Endothelial cell of umbilical vein (primary cell): ENCODE measurements at regions not wholly inside any gene's neighbourhood (a gene's known extent, or its start where the extent isn't known, plus 50 kb on each side); places are given as distances from the start of the nearest gene placed in this dataset.

ENCODE experiments used
- BruUV-seq: library from RNA; stranded (reverse); fragments of 400-500 nt; replicated peaks from 2 replicates; lab custom pipeline; 2021; lab: Mats Ljungman, UMichigan
- CTCF ChIA-PET: fragments of 300-600, 350-600 bp; sonication (Branson Sonifier 250); formaldehyde crosslinking; loops from one replicate; lab custom pipeline; 2021; ENCODE audit warnings: antibody characterized with exemption, inconsistent platforms; lab: Charles Lee
- POLR2A ChIA-PET: fragments of 300-600, 350-600 bp; sonication (Branson Sonifier 250); formaldehyde crosslinking; loops from one replicate; lab custom pipeline; 2021; ENCODE audit warnings: antibody characterized with exemption, inconsistent platforms; lab: Charles Lee
- DNase-seq: peaks from one replicate; pipeline ENCODE4 v3.0.0-alpha.2; 2011; ENCODE audit warnings: low read depth, low spot score
- FAIRE-seq: peaks from 2 replicates; lab custom pipeline; 2011; peaks lifted over from hg19 to GRCh38; lab: Jason Lieb, UNC
- H2AFZ ChIP-seq: 2 replicates; pipeline ENCODE4 v1.6.0; 2012; ENCODE audit warnings: low read depth, low read length, control low read depth, inconsistent platforms
- H3K27ac ChIP-seq: 2 replicates; pipeline ENCODE4 v1.5.1; 2011; ENCODE audit warnings: low read depth, mild to moderate bottlenecking, control low read depth, low read length, moderate library complexity; ENCODE audit not compliant: insufficient read depth
- H3K27me3 ChIP-seq, 2 experiments: 2 replicates each; pipeline versions ENCODE4 v1.6.0 to v1.6.1; 2011; ENCODE audit warnings: low read length in 2 of 2, mixed read lengths in 1 of 2; ENCODE audit not compliant: control insufficient read depth in 2 of 2, insufficient read depth in 2 of 2
- H3K36me3 ChIP-seq, 2 experiments: 2 replicates in 1 of 2; 3 replicates in 1 of 2; pipeline ENCODE4 v1.5.1; 2011; ENCODE audit warnings: low read length in 2 of 2, mild to moderate bottlenecking in 1 of 2, moderate library complexity in 1 of 2; ENCODE audit not compliant: control insufficient read depth in 2 of 2, insufficient read depth in 2 of 2; ENCODE audit errors: extremely low read depth in 1 of 2
- H3K4me1 ChIP-seq: 3 replicates; pipeline ENCODE4 v1.5.1; 2011; ENCODE audit warnings: mild to moderate bottlenecking, low read length; ENCODE audit not compliant: control insufficient read depth, insufficient read depth; ENCODE audit errors: extremely low read depth
- H3K4me2 ChIP-seq: 2 replicates; pipeline ENCODE4 v1.6.1; 2011; ENCODE audit warnings: low read length, control low read depth, mixed read lengths; ENCODE audit not compliant: insufficient read depth
- H3K4me3 ChIP-seq, 3 experiments: fragments of 200-600 bp in 1 of 3; sonication (generic), shearing (Covaris generic) in 1 of 3; replicated peaks in 1 of 3; 2 replicates each; pipeline ENCODE4 v1.5.1; 2011 to 2016; ENCODE audit warnings: control low read depth in 3 of 3, low read length in 3 of 3, mild to moderate bottlenecking in 2 of 3, inconsistent platforms in 1 of 3, low read depth in 1 of 3, moderate library complexity in 1 of 3; ENCODE audit not compliant: insufficient read depth in 1 of 3
- H3K79me2 ChIP-seq: 2 replicates; pipeline ENCODE4 v1.6.0; 2012; ENCODE audit warnings: low read length, inconsistent platforms; ENCODE audit not compliant: control insufficient read depth, insufficient read depth
- H3K9ac ChIP-seq: replicated peaks from 2 replicates; pipeline ENCODE3; 2011; ENCODE audit warnings: low read length, control low read depth; ENCODE audit not compliant: insufficient read depth; ENCODE audit errors: extremely low read depth
- H3K9me1 ChIP-seq: replicated peaks from 3 replicates; pipeline ENCODE4 v1.6.0; 2011; ENCODE audit warnings: mild to moderate bottlenecking, low read length; ENCODE audit not compliant: control insufficient read depth, insufficient read depth; ENCODE audit errors: extremely low read depth
- H3K9me3 ChIP-seq: replicated peaks from 2 replicates; pipeline ENCODE4 v1.5.1; 2012; ENCODE audit warnings: low read length, inconsistent platforms; ENCODE audit not compliant: control insufficient read depth, insufficient read depth
- H4K20me1 ChIP-seq: replicated peaks from 2 replicates; pipeline ENCODE3; 2011; ENCODE audit warnings: mild to moderate bottlenecking, low read length; ENCODE audit not compliant: control insufficient read depth, insufficient read depth; ENCODE audit errors: extremely low read depth
- EZH2 ChIP-seq: IDR thresholded peaks from 2 replicates; pipeline ENCODE4 v1.6.1; 2012; ENCODE audit warnings: borderline replicate concordance, low read depth, mild to moderate bottlenecking, moderate library complexity, low read length, inconsistent platforms; ENCODE audit not compliant: severe bottlenecking
- FOS ChIP-seq: IDR thresholded peaks from 2 replicates; pipeline ENCODE4 v1.6.1; 2011; ENCODE audit warnings: mild to moderate bottlenecking, low read length, moderate library complexity, borderline replicate concordance; ENCODE audit not compliant: insufficient read depth
- GATA2 ChIP-seq: IDR thresholded peaks from 2 replicates; pipeline ENCODE4 v1.7.0; 2011; ENCODE audit warnings: low read depth, mild to moderate bottlenecking, moderate library complexity, mixed read lengths, low read length; ENCODE audit not compliant: insufficient read length, insufficient read depth
- JUN ChIP-seq: IDR thresholded peaks from 2 replicates; pipeline ENCODE4 v1.6.1; 2011; ENCODE audit warnings: borderline replicate concordance, low read depth; ENCODE audit not compliant: insufficient read length, insufficient read depth
- MYC ChIP-seq: IDR thresholded peaks from one replicate; pipeline ENCODE4 v1.6.1; 2011; ENCODE audit warnings: mild to moderate bottlenecking, low read depth, low read length
- POLR2A ChIP-seq: IDR thresholded peaks from 2 replicates; pipeline ENCODE4 v1.6.1; 2012; ENCODE audit warnings: low read depth, mild to moderate bottlenecking, control low read depth, low read length
- POLR2AphosphoS5 ChIP-seq: IDR thresholded peaks from 2 replicates; pipeline ENCODE4 v1.6.1; 2012; ENCODE audit warnings: low read depth, mild to moderate bottlenecking, control low read depth, low read length, moderate library complexity; ENCODE audit not compliant: insufficient read depth
- dilution Hi-C: fragments of 300-500 bp; cut with MboI; formaldehyde crosslinking; loops from one replicate; pipeline ENCODE4 v1.15.0; 2019; ENCODE audit warnings: low sequenced_read_pairs; ENCODE audit not compliant: extremely low pct_ligation_motif_present
- intact Hi-C: fragments of 100-400 bp; cut with micrococcal nuclease; formaldehyde crosslinking; loops from one replicate; pipeline ENCODE4 v1.10.0; 2022
- TF ChIP-seq, protein P1 (sequence below), 2 donors: IDR thresholded peaks; 1 replicate in 1 of 2; 2 replicates in 1 of 2; pipeline ENCODE4 v1.5.1; 2011; ENCODE audit warnings: low read length in 2 of 2, mild to moderate bottlenecking in 2 of 2, moderate library complexity in 2 of 2, control low read depth in 1 of 2, inconsistent platforms in 1 of 2, low read depth in 1 of 2; ENCODE audit not compliant: insufficient read depth in 1 of 2; ENCODE audit errors: extremely low read depth in 1 of 2
- TF ChIP-seq, protein P2 (sequence below): IDR thresholded peaks from 2 replicates; pipeline ENCODE4 v1.6.1; 2011; ENCODE audit not compliant: insufficient read depth, insufficient read length

DNA sequence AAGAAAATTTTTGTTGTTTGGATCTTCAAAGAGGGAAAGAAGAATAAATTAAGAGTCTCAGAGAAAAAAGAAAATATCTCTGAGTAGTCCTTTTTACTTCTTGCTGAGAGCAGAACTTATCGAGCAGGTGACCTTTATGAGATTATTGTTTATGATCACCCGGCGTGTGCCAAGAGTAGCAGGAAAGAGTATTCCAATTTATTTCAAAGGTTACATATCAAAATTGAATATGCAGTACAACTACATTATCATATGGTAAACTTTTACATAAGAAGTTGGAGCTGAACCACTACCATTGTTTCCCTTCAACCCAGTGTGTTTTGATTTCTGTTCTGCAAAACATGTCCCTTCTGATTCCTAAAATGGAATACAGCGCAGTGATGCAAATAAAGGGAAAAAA is 204.3 kb upstream of the SNX7 start:
- TF ChIP-seq EZH2 (no peak), POLR2A (no peak), MYC (no peak), FOS (no peak), GATA2 (no peak), POLR2AphosphoS5 (no peak), JUN (no peak)
- TF ChIP-seq, protein P1, sequence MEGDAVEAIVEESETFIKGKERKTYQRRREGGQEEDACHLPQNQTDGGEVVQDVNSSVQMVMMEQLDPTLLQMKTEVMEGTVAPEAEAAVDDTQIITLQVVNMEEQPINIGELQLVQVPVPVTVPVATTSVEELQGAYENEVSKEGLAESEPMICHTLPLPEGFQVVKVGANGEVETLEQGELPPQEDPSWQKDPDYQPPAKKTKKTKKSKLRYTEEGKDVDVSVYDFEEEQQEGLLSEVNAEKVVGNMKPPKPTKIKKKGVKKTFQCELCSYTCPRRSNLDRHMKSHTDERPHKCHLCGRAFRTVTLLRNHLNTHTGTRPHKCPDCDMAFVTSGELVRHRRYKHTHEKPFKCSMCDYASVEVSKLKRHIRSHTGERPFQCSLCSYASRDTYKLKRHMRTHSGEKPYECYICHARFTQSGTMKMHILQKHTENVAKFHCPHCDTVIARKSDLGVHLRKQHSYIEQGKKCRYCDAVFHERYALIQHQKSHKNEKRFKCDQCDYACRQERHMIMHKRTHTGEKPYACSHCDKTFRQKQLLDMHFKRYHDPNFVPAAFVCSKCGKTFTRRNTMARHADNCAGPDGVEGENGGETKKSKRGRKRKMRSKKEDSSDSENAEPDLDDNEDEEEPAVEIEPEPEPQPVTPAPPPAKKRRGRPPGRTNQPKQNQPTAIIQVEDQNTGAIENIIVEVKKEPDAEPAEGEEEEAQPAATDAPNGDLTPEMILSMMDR (IDR thresholded peaks at IDR 0.05; ENCODE audit: extremely low read depth in 1 of 2, insufficient read depth in 1 of 2, low read depth in 1 of 2, low read length in 2 of 2), result no peak
- TF ChIP-seq, protein P2, sequence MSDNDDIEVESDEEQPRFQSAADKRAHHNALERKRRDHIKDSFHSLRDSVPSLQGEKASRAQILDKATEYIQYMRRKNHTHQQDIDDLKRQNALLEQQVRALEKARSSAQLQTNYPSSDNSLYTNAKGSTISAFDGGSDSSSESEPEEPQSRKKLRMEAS, result no peak
- Histone ChIP-seq H3K4me3 (no peak overlapping the region), H3K36me3 (no peaks in the 10 kb centered on the region), H3K4me2 (no peak overlapping the region), H3K4me1 (no peaks in the 10 kb centered on the region), H3K9me3 (no peaks in the 10 kb centered on the region), H2AFZ (no peak overlapping the region), H4K20me1 (no peaks in the 10 kb centered on the region), H3K79me2 (no peaks in the 10 kb centered on the region), H3K27me3 (no peaks in the 10 kb centered on the region), H3K9ac (no peak overlapping the region), H3K27ac (no peak overlapping the region), H3K9me1 (no peaks in the 10 kb centered on the region)
- ChIA-PET CTCF (no interaction called here), POLR2A (no interaction called here)
- intact Hi-C loops (no loop called here), dilution Hi-C loops (no loop called here)
- FAIRE-seq, result no peak
- no peak for DNase-seq
- no TSS peak for BruUV-seq
